ENCODE measurements at regions not wholly inside any gene's neighbourhood (a gene's known extent, or its start where the extent isn't known, plus 50 kb on each side); places are given as distances from the start of the nearest gene placed in this dataset.

DNA sequence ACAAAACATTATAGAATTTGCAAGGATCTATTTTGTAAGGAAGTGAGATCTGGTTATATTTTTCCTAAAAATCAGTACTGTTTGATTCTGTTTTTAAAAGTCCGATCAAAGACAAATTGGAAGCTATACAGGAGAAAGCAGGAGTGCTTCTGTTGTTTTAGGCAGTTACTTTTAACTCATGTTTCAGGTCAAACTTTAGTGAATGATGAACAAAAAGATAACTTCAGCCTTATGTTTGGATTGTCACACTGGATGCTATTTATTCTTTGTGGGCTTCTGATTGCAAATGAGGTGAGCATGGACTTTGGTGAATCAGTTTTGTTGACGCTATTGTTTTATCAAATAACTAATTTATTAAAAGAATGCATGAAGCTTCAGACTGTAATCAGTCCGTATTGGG, 228.7 kb upstream of the SLC35B3 start:
- Histone ChIP-seq H3K9me3 (ENCODE audit: control insufficient read depth in 1 of 2, insufficient read depth in 1 of 2, low read depth in 1 of 2, low read length in 2 of 2) (no peaks in the 10 kb centered on the region), H3K4me3 (replicated peaks in 1 of 2; ENCODE audit: low read depth in 1 of 2, low read length in 2 of 2) (no peak overlapping the region), H3K27me3 (ENCODE audit: insufficient read depth, low read length) (no peaks in the 10 kb centered on the region), H3K9ac (ENCODE audit: low read length) (no peak overlapping the region), H3K27ac (ENCODE audit: low read depth, low read length) (no peak overlapping the region), H3K79me2 (ENCODE audit: insufficient read depth, low read length) (no peaks in the 10 kb centered on the region), H3K4me1 (ENCODE audit: control insufficient read depth in 1 of 2, insufficient read depth in 2 of 2, low read length in 2 of 2) (no peaks in the 10 kb centered on the region), H4K20me1 (ENCODE audit: insufficient read depth) (no peaks in the 10 kb centered on the region), H3K36me3 (ENCODE audit: control insufficient read depth in 1 of 2, insufficient read depth in 2 of 2, low read length in 2 of 2) (no peaks in the 10 kb centered on the region), H2AFZ (ENCODE audit: low read depth, low read length, poor library complexity, severe bottlenecking) (no peak overlapping the region), H3K9me2 (ENCODE audit: insufficient read depth) (no peaks in the 10 kb centered on the region), H3K4me2 (ENCODE audit: low read length) (no peak overlapping the region)
- ATAC-seq, result no peak
- no peak for DNase-seq (ENCODE audit: low read depth, low spot score)
- POLR2A ChIA-PET, result no interaction called here
- CTCF ChIA-PET, result no interaction called here
- RAD21 ChIA-PET (ENCODE audit: low non-redundant PET in 1 of 2, low total read pairs in 2 of 2, uncharacterized antibody in 2 of 2, unreplicated experiment in 2 of 2), result no interaction called here
- no peak for TF ChIP-seq JUND (IDR thresholded peaks at IDR 0.05)
- TF ChIP-seq, protein P1, sequence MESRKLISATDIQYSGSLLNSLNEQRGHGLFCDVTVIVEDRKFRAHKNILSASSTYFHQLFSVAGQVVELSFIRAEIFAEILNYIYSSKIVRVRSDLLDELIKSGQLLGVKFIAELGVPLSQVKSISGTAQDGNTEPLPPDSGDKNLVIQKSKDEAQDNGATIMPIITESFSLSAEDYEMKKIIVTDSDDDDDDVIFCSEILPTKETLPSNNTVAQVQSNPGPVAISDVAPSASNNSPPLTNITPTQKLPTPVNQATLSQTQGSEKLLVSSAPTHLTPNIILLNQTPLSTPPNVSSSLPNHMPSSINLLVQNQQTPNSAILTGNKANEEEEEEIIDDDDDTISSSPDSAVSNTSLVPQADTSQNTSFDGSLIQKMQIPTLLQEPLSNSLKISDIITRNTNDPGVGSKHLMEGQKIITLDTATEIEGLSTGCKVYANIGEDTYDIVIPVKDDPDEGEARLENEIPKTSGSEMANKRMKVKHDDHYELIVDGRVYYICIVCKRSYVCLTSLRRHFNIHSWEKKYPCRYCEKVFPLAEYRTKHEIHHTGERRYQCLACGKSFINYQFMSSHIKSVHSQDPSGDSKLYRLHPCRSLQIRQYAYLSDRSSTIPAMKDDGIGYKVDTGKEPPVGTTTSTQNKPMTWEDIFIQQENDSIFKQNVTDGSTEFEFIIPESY (IDR thresholded peaks at IDR 0.05; ENCODE audit: extremely low read depth, insufficient replicate concordance, low read length), result no peak
- no peak for TF ChIP-seq SP1 (IDR thresholded peaks at IDR 0.05; ENCODE audit: low read depth)
- TF ChIP-seq POLR2A (IDR thresholded peaks at IDR 0.05; ENCODE audit: borderline replicate concordance, extremely low read depth, insufficient read depth, insufficient read length), result no peak
- TF ChIP-seq POLR2AphosphoS5 (IDR thresholded peaks at IDR 0.05; ENCODE audit: low read depth, low read length), result no peak
- no peak for TF ChIP-seq SRF (IDR thresholded peaks at IDR 0.05; ENCODE audit: low read depth)
- TF ChIP-seq RAD21 (IDR thresholded peaks at IDR 0.05; ENCODE audit: low read depth), result no peak
- TF ChIP-seq YY1 (IDR thresholded peaks at IDR 0.05; ENCODE audit: extremely low read depth, insufficient replicate concordance, low read depth, low read length), result no peak
- no peak for TF ChIP-seq EGR1 (IDR thresholded peaks at IDR 0.05; ENCODE audit: low read depth)
- TF ChIP-seq FOSL1 (IDR thresholded peaks at IDR 0.05; ENCODE audit: low read depth), result no peak
- no peak for TF ChIP-seq CEBPB (IDR thresholded peaks at IDR 0.05; ENCODE audit: low read depth)
- TF ChIP-seq EZH2phosphoT487 (IDR thresholded peaks at IDR 0.05; ENCODE audit: borderline replicate concordance), result no peak
- TF ChIP-seq, protein P2, sequence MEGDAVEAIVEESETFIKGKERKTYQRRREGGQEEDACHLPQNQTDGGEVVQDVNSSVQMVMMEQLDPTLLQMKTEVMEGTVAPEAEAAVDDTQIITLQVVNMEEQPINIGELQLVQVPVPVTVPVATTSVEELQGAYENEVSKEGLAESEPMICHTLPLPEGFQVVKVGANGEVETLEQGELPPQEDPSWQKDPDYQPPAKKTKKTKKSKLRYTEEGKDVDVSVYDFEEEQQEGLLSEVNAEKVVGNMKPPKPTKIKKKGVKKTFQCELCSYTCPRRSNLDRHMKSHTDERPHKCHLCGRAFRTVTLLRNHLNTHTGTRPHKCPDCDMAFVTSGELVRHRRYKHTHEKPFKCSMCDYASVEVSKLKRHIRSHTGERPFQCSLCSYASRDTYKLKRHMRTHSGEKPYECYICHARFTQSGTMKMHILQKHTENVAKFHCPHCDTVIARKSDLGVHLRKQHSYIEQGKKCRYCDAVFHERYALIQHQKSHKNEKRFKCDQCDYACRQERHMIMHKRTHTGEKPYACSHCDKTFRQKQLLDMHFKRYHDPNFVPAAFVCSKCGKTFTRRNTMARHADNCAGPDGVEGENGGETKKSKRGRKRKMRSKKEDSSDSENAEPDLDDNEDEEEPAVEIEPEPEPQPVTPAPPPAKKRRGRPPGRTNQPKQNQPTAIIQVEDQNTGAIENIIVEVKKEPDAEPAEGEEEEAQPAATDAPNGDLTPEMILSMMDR (IDR thresholded peaks at IDR 0.05 in 2 of 3, conservative IDR thresholded peaks at IDR 0.05 in 1 of 3; ENCODE audit: borderline replicate concordance in 1 of 3, insufficient read depth in 1 of 3, low read depth in 2 of 3, low read length in 2 of 3), result no peak
- TF ChIP-seq ZNF274 (IDR thresholded peaks at IDR 0.05; ENCODE audit: low read depth, low read length), result no peak
- TF ChIP-seq, protein P3, sequence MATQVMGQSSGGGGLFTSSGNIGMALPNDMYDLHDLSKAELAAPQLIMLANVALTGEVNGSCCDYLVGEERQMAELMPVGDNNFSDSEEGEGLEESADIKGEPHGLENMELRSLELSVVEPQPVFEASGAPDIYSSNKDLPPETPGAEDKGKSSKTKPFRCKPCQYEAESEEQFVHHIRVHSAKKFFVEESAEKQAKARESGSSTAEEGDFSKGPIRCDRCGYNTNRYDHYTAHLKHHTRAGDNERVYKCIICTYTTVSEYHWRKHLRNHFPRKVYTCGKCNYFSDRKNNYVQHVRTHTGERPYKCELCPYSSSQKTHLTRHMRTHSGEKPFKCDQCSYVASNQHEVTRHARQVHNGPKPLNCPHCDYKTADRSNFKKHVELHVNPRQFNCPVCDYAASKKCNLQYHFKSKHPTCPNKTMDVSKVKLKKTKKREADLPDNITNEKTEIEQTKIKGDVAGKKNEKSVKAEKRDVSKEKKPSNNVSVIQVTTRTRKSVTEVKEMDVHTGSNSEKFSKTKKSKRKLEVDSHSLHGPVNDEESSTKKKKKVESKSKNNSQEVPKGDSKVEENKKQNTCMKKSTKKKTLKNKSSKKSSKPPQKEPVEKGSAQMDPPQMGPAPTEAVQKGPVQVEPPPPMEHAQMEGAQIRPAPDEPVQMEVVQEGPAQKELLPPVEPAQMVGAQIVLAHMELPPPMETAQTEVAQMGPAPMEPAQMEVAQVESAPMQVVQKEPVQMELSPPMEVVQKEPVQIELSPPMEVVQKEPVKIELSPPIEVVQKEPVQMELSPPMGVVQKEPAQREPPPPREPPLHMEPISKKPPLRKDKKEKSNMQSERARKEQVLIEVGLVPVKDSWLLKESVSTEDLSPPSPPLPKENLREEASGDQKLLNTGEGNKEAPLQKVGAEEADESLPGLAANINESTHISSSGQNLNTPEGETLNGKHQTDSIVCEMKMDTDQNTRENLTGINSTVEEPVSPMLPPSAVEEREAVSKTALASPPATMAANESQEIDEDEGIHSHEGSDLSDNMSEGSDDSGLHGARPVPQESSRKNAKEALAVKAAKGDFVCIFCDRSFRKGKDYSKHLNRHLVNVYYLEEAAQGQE (IDR thresholded peaks at IDR 0.05; ENCODE audit: low read depth), result no peak
- no peak for TF ChIP-seq CBX3 (IDR thresholded peaks at IDR 0.05; ENCODE audit: low read depth)
- TF ChIP-seq TCF7L2 (IDR thresholded peaks at IDR 0.05; ENCODE audit: borderline replicate concordance, extremely low read depth, insufficient read depth, insufficient read length), result no peak
- TF ChIP-seq, protein P4, sequence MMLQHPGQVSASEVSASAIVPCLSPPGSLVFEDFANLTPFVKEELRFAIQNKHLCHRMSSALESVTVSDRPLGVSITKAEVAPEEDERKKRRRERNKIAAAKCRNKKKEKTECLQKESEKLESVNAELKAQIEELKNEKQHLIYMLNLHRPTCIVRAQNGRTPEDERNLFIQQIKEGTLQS (IDR thresholded peaks at IDR 0.05), result no peak
- TF ChIP-seq EZH2 (IDR thresholded peaks at IDR 0.05), result no peak
- no peak for TF ChIP-seq ELF1 (IDR thresholded peaks at IDR 0.05; ENCODE audit: borderline replicate concordance, low read depth)
- intact Hi-C loops (cut with micrococcal nuclease), result no loop called here
- no TSS peak for BruUV-seq (replicated peaks)
